Neural progenitor cell (in vitro differentiated cells): ENCODE measurements at regions not wholly inside any gene's neighbourhood (a gene's known extent, or its start where the extent isn't known, plus 50 kb on each side); places are given as distances from the start of the nearest gene placed in this dataset.

Experiments used
- CTCF ChIP-seq: fragments of 200-600 bp; sonication (generic); IDR thresholded peaks from 2 replicates; pipeline ENCODE4 v1.5.1; 2017; ENCODE audit warnings: antibody characterized with exemption, mild to moderate bottlenecking
- EZH2 ChIP-seq: fragments of 200-600 bp; sonication (generic); IDR thresholded peaks from 2 replicates; pipeline ENCODE4 v1.6.1; 2017; ENCODE audit warnings: antibody characterized with exemption, mild to moderate bottlenecking, moderate library complexity
- EZH2phosphoT487 ChIP-seq: fragments of 200-600 bp; sonication (generic); IDR thresholded peaks from 2 replicates; pipeline ENCODE4 v1.6.1; 2017; ENCODE audit warnings: antibody characterized with exemption

- no peak for TF ChIP-seq EZH2phosphoT487
- TF ChIP-seq CTCF: no peak
- no peak for TF ChIP-seq EZH2
Observed at GRCh38 chr2:16185801-16186272, 245.5 kb downstream of the MYCN start.
